GM18519 (cell line): ENCODE measurements at regions not wholly inside any gene's neighbourhood (a gene's known extent, or its start where the extent isn't known, plus 50 kb on each side); places are given as distances from the start of the nearest gene placed in this dataset.

Experiments used
- ATAC-seq: cut with Tn5 transposase; IDR thresholded peaks from one replicate; pipeline ENCODE4 v1.9.1; 2021; ENCODE audit warnings: mild to moderate bottlenecking, moderate library complexity; ENCODE audit not compliant: unreplicated experiment, low FRiP score

DNA sequence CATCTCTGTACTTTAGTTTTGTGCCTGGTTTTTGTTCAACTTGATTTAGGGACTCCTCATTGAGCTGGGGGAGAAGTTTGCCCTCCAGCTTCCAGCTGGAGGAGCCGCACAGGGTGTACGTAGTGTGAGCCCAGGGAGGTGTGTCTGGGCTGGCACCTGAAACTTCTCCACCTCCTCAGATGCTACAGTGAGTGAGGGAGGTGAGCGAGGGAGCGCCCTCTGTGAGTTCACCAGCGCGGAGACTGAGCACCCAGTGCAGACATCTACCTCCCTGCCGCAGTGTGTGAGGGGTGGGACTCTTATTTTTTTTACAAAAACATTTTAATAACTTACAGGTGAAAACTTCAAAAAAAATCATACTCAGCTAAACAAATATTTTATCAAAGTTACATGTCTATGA lies 204.2 kb upstream of the HS6ST1 start:
- no peak for ATAC-seq

DNA sequence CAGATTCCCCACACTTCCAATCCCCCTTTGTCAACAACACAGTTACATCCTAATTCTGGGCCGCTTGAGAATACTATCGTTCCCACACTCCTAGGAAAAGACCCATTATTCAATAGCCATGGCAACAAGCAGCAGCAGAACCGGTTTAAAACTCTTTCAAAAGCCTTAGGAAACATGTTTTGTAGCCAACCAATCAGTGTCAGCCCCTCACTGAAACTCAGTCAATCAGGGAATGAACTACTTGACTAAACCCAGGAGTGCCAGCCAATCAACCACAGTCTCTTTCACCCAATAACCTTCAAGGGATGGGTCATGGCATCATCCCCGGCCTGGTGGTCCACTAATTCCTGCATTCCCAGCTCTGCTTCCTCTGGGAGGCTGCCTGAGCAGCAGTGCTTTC lies 204.8 kb upstream of the HS6ST1 start:
- no peak for ATAC-seq

- no peak for ATAC-seq
Observed at GRCh38 chr2:128524183-128524582, 205.5 kb upstream of the HS6ST1 start.

DNA sequence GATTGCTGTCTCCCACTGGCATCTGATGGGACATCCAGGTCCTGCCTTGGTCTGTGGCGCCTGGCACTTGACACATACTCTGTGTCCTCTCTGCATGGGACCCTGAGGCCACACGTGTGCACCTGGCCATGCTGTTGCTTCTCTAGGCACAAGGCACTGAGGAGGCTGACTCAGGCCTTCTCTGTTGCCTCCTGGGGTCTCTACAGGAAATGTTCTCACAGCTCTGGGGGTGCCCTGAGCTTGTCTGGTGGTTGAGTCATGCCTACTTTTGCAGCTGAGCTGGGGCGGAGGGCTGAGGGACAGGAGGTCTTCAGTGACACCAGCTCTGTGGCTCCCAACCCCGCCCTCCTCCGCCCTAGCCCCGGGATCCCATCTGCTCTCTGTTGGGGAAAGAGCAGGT lies 207.0 kb upstream of the HS6ST1 start:
- no peak for ATAC-seq

GRCh38 chr2:128526455-128526976 lies 207.8 kb upstream of the HS6ST1 start:
- ATAC-seq = no peak

DNA sequence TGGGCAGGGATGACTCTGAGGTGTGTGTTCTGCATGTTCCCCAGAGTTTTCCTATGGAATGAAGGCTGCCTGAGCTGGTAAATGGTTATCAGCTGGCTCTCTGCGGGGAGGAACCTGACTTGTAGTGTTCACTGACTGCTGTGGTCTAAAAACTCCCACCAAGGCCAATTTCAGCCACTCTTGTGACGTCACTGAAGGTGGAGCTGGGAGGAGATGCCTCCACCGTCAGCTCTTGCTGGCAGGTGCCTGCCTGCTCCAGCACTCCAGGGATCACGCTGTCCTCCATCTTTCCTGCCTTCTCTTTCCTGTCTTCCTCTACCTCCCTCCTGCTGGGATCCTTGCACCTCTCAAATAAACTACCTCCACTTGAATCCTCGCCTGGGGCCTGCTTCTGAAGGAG lies 209.5 kb upstream of the HS6ST1 start:
- no peak for ATAC-seq

- ATAC-seq = no peak
Observed at GRCh38 chr2:128530025-128530573, 211.4 kb upstream of the HS6ST1 start.

DNA sequence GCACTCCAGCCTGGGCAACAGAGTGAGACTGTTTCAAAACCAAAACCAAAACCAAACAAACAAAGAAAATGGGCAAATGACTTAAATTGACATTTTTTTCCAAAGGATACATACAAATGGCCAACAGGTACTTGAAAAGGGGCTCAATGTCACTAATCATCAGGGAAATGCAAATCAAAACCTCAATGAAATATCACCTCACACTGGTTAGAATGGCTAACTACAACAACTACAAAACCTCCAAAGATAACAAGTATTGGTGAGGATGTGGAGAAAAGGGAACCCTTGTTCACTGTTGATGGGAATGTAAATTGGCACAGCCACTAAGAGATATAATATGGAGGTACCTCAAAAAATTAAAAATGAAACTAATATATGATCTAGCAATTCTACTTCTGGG lies 213.2 kb upstream of the HS6ST1 start:
- ATAC-seq = no peak

DNA sequence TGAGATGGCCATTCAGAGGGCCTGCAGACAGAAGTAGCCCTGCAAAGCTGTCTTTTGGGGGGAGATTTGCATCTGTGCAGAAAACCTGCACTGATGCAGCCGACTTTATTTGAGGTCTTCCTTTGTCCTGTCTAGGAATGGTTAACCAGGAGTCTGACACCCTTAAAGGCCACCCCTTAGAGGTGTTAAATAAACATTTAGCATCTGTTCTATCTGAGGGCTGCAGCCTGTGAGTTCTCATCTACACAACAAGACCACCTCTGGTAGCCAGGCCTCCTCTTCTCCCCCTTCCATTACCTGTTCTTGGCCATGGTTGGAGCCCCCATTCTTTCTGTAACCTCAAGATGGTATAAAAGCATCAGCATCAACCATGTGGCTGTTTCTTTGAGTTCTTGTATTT lies 214.4 kb upstream of the HS6ST1 start:
- no peak for ATAC-seq

DNA sequence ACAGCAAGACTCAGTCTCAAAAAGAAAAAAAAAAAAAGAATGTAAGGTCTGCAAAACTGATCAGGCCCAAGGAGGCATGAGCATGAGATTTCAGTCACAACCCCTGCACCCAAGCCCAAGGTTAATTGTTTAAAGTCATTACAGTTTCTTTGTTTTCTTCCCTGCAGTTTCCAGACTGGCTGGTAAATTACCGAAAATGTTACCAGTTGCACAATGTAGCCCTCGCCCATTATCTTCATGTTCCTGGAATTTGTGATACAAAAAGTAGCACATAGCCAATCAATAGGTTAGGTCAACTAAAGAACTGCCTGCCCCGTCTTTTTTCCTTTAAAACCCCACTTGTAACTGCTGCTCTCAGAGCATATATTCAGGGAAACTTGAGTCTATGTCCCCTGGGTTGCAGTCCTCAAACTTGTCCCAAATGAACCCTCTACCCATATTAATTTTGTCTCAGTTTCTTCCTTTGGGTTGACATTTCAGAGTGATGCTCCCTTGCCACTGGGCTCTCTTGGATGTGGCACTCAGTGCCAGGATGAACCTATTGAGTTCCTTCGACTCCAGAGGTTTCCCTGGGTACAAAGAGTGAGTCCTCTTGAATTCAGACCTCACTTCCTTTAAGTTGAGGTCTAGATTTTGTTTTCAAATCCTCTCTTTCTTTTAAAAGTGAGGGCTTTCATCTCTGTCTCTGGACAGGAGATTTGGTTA lies 216.2 kb upstream of the HS6ST1 start:
- ATAC-seq = no peak

DNA sequence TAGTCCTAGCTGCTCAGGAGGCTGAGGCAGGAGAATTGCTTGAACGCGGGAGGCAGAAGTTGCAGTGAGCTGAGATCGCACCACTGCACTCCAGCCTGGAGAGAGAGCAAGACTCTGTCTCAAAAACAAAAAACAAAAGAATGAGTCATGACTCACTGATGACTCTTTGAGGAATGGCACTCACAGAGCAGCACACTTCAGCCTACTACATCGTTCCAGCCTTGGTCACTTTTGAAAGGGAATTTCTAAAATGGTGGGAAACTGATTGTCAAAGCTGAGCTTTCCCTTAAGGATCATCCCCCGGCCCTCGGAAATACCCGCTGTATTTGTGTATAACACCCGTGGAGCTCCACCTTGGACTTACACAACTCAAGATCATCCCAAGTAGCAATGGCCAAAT lies 217.3 kb upstream of the HS6ST1 start:
- ATAC-seq = no peak

- no peak for ATAC-seq
Observed at GRCh38 chr2:128536925-128537620, 218.4 kb upstream of the HS6ST1 start.

- ATAC-seq = no peak
Observed at GRCh38 chr2:128537646-128538045, 219.0 kb upstream of the HS6ST1 start.

DNA sequence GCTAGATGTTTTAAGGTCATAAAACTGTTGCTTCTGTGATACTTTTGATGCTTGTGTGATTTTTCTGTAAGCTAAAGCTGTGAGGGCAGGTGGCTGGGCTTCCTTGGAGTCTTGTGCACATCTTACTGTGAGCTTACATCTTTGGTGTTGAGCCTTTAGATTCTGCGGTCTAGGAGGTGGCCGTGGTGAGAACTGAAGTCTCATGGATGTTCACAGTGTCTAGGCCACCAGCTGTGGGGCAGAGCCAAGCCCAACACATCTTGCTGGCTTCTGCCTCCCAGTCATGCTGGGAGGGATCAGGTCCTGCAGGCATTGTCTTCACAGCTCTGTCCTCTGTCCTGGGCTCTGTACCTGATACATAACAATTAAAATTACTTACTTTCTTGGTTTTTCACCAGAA lies 219.7 kb upstream of the HS6ST1 start:
- ATAC-seq = no peak

GRCh38 chr2:128540670-128541069 lies 222.0 kb upstream of the HS6ST1 start:
- no peak for ATAC-seq

- ATAC-seq = no peak
Observed at GRCh38 chr2:128541448-128541847, 222.8 kb upstream of the HS6ST1 start.

GRCh38 chr2:128543036-128543435 lies 224.4 kb upstream of the HS6ST1 start:
- no peak for ATAC-seq

DNA sequence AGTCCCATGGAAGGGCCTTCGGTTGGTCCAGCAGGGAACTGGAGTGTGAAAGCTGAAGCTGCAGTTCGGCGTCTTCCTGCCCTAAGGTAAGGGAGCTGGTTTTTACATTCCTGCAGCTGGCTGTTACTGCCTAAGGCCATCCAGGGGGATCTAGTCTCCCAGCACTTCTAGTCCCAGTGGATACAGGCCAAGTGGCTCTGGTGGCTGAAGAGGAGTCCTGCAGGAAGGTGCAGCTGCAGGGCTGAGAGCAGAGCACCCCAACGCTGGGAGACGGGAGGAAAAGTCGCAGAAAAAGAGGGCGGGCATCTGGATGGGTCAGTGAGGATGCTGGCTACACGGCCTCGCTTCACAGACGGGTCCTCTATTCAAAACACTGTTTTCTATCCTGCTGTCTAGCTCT lies 225.0 kb upstream of the HS6ST1 start:
- no peak for ATAC-seq

DNA sequence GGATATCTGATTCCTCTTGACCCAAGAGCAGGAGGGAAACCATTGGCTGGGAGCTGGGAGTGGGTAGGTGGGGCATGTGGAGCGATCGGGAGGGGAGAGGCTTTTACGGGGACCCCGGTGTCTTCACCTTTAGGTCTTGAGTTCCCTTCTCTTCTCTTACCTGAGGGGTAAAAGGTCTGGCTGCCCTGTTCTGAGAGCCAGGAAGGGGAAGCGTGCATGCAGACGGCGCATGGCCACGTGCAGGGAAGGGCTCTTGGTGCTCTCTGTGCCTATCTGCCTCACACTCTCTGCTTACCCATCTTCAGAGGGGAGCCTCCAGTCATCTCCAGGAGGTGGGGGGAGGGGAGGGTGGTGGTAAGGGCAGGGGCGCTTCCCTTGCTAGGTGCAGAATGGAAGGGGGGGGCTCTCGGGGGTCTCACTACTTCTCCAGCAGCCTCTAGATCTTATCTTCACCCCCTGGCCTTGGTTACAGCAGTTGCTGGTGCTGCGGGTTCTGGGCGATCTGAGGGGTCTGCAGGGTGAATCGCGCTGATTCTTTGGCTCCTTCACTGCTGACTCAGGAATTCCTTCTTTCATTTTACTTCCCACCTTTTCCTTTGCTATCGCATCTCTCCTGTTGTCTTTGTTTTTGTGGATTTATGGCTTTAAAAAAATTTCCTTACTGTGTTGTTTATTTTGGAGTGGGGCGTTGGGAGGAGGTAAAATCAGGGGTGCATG lies 225.8 kb upstream of the HS6ST1 start:
- no peak for ATAC-seq

- no peak for ATAC-seq
Observed at GRCh38 chr2:128545085-128545484, 226.4 kb upstream of the HS6ST1 start.

GRCh38 chr2:128545829-128546228 lies 227.2 kb upstream of the HS6ST1 start:
- ATAC-seq = no peak
